Central memory CD8-positive, alpha-beta T cell (primary cell): ENCODE measurements at regions not wholly inside any gene's neighbourhood (a gene's known extent, or its start where the extent isn't known, plus 50 kb on each side); places are given as distances from the start of the nearest gene placed in this dataset.

Experiments used
- ATAC-seq: fragments of 150-1000 bp; cut with Tn5 transposase; replicated peaks from 2 replicates; pipeline ENCODE4 v1.10.0; 2022; ENCODE audit warnings: mild to moderate bottlenecking, moderate FRiP score, moderate number of reproducible peaks; ENCODE audit not compliant: poor library complexity, severe bottlenecking; ENCODE audit errors: extremely low read depth
- DNase-seq, 2 donors: peaks; one replicate each; pipeline ENCODE4 v3.0.0; 2021; ENCODE audit warnings: low spot score in 2 of 2
- H3K27ac Mint-ChIP-seq: one replicate; pipeline ENCODE4 v1.8.0; 2022; ENCODE audit warnings: low read depth, mild to moderate bottlenecking, moderate library complexity, mixed read lengths
- H3K27me3 Mint-ChIP-seq: one replicate; pipeline ENCODE4 v1.8.0; 2022; ENCODE audit warnings: mixed read lengths
- H3K36me3 Mint-ChIP-seq: one replicate; pipeline ENCODE4 v1.8.0; 2022; ENCODE audit warnings: mild to moderate bottlenecking, moderate library complexity, mixed read lengths; ENCODE audit not compliant: insufficient read depth
- H3K4me1 Mint-ChIP-seq: one replicate; pipeline ENCODE4 v1.8.0; 2022; ENCODE audit warnings: mixed read lengths
- H3K4me3 Mint-ChIP-seq: one replicate; pipeline ENCODE4 v1.8.0; 2022; ENCODE audit warnings: mild to moderate bottlenecking, moderate library complexity, mixed read lengths
- H3K9me3 Mint-ChIP-seq: one replicate; pipeline ENCODE4 v1.8.0; 2022; ENCODE audit warnings: mixed read lengths

- H3K27me3 Mint-ChIP-seq, result peaks cover 36% of the 10 kb centered on the region
- no peak overlapping the region for H3K27ac Mint-ChIP-seq
- ATAC-seq (no peak), DNase-seq (no peak)
- H3K4me1 Mint-ChIP-seq, result no peaks in the 10 kb centered on the region
- no peaks in the 10 kb centered on the region for H3K9me3 Mint-ChIP-seq
- H3K4me3 Mint-ChIP-seq, result no peak overlapping the region
- no peaks in the 10 kb centered on the region for H3K36me3 Mint-ChIP-seq
Observed at GRCh38 chr5:2179861-2180260, 297.1 kb upstream of the IRX4 start.

- DNase-seq (no peak), ATAC-seq (no peak)
- Mint-ChIP-seq H3K36me3 (no peaks in the 10 kb centered on the region), H3K4me1 (no peaks in the 10 kb centered on the region), H3K9me3 (no peaks in the 10 kb centered on the region), H3K27me3 (peaks cover 31% of the 10 kb centered on the region), H3K4me3 (no peak overlapping the region), H3K27ac (no peak overlapping the region)
Observed at GRCh38 chr5:2178528-2178927, 295.8 kb upstream of the IRX4 start.

GRCh38 chr5:2178071-2178477 is 295.3 kb upstream of the IRX4 start:
- H3K4me3 Mint-ChIP-seq, result no peak overlapping the region
- DNase-seq, result no peak
- ATAC-seq, result no peak
- no peaks in the 10 kb centered on the region for H3K9me3 Mint-ChIP-seq
- no peaks in the 10 kb centered on the region for H3K36me3 Mint-ChIP-seq
- H3K4me1 Mint-ChIP-seq, result no peaks in the 10 kb centered on the region
- H3K27ac Mint-ChIP-seq, result no peak overlapping the region
- peaks cover 31% of the 10 kb centered on the region for H3K27me3 Mint-ChIP-seq

- no peak for ATAC-seq
- DNase-seq, result no peak
- peaks cover 31% of the 10 kb centered on the region for H3K27me3 Mint-ChIP-seq
- H3K36me3 Mint-ChIP-seq, result no peaks in the 10 kb centered on the region
- H3K4me3 Mint-ChIP-seq, result no peak overlapping the region
- no peaks in the 10 kb centered on the region for H3K9me3 Mint-ChIP-seq
- H3K27ac Mint-ChIP-seq, result no peak overlapping the region
- no peaks in the 10 kb centered on the region for H3K4me1 Mint-ChIP-seq
Observed at GRCh38 chr5:2177244-2177643, 294.5 kb upstream of the IRX4 start.

GRCh38 chr5:2176581-2176980 is 293.9 kb upstream of the IRX4 start:
- ATAC-seq, result no peak

GRCh38 chr5:2175842-2176404 is 293.2 kb upstream of the IRX4 start:
- Mint-ChIP-seq H3K9me3 (no peaks in the 10 kb centered on the region), H3K36me3 (no peaks in the 10 kb centered on the region), H3K4me1 (no peaks in the 10 kb centered on the region), H3K27ac (no peak overlapping the region), H3K4me3 (no peak overlapping the region), H3K27me3 (peaks cover 21% of the 10 kb centered on the region)
- no peak for ATAC-seq
- DNase-seq, result no peak

More at GRCh38 chr5:2176581-2176980, 293.9 kb upstream of the IRX4 start:
- no peaks in the 10 kb centered on the region for H3K36me3 Mint-ChIP-seq
- H3K9me3 Mint-ChIP-seq, result no peaks in the 10 kb centered on the region
- H3K27me3 Mint-ChIP-seq, result peaks cover 26% of the 10 kb centered on the region
- no peaks in the 10 kb centered on the region for H3K4me1 Mint-ChIP-seq
- no peak overlapping the region for H3K4me3 Mint-ChIP-seq
- DNase-seq, result no peak
- no peak overlapping the region for H3K27ac Mint-ChIP-seq

GRCh38 chr5:2175041-2175440 is 292.3 kb upstream of the IRX4 start:
- ATAC-seq (no peak), DNase-seq (no peak)
- peaks cover 27% of the 10 kb centered on the region for H3K27me3 Mint-ChIP-seq
- no peaks in the 10 kb centered on the region for H3K4me1 Mint-ChIP-seq
- H3K4me3 Mint-ChIP-seq, result no peak overlapping the region
- H3K9me3 Mint-ChIP-seq, result no peaks in the 10 kb centered on the region
- H3K36me3 Mint-ChIP-seq, result no peaks in the 10 kb centered on the region
- no peak overlapping the region for H3K27ac Mint-ChIP-seq

- Mint-ChIP-seq H3K27ac (no peak overlapping the region), H3K36me3 (no peaks in the 10 kb centered on the region), H3K4me1 (no peaks in the 10 kb centered on the region), H3K4me3 (no peak overlapping the region), H3K27me3 (peaks cover 27% of the 10 kb centered on the region), H3K9me3 (no peaks in the 10 kb centered on the region)
- no peak for ATAC-seq
- no peak for DNase-seq
Observed at GRCh38 chr5:2174538-2174937, 291.8 kb upstream of the IRX4 start.

- H3K36me3 Mint-ChIP-seq, result no peaks in the 10 kb centered on the region
- no peak overlapping the region for H3K4me3 Mint-ChIP-seq
- H3K4me1 Mint-ChIP-seq, result no peaks in the 10 kb centered on the region
- ATAC-seq (no peak), DNase-seq (no peak)
- no peaks in the 10 kb centered on the region for H3K9me3 Mint-ChIP-seq
- H3K27me3 Mint-ChIP-seq, result peaks cover 40% of the 10 kb centered on the region
- H3K27ac Mint-ChIP-seq, result no peak overlapping the region
Observed at GRCh38 chr5:2173151-2173834, 290.6 kb upstream of the IRX4 start.

- H3K36me3 Mint-ChIP-seq, result no peaks in the 10 kb centered on the region
- no peak for ATAC-seq
- H3K4me1 Mint-ChIP-seq, result no peaks in the 10 kb centered on the region
- no peak overlapping the region for H3K4me3 Mint-ChIP-seq
- no peaks in the 10 kb centered on the region for H3K9me3 Mint-ChIP-seq
- H3K27ac Mint-ChIP-seq, result no peak overlapping the region
- DNase-seq, result no peak
- peaks cover 42% of the 10 kb centered on the region for H3K27me3 Mint-ChIP-seq
Observed at GRCh38 chr5:2172471-2172870, 289.7 kb upstream of the IRX4 start.

GRCh38 chr5:2170761-2171160 is 288.0 kb upstream of the IRX4 start:
- H3K9me3 Mint-ChIP-seq, result no peaks in the 10 kb centered on the region
- H3K36me3 Mint-ChIP-seq, result no peaks in the 10 kb centered on the region
- H3K27ac Mint-ChIP-seq, result no peak overlapping the region
- peaks cover 42% of the 10 kb centered on the region for H3K27me3 Mint-ChIP-seq
- H3K4me1 Mint-ChIP-seq, result no peaks in the 10 kb centered on the region
- DNase-seq (no peak), ATAC-seq (no peak)
- H3K4me3 Mint-ChIP-seq, result no peak overlapping the region

- no peaks in the 10 kb centered on the region for H3K36me3 Mint-ChIP-seq
- H3K27me3 Mint-ChIP-seq, result peaks cover 42% of the 10 kb centered on the region
- no peak for ATAC-seq
- no peak overlapping the region for H3K4me3 Mint-ChIP-seq
- no peak for DNase-seq
- H3K4me1 Mint-ChIP-seq, result no peaks in the 10 kb centered on the region
- H3K9me3 Mint-ChIP-seq, result no peaks in the 10 kb centered on the region
- H3K27ac Mint-ChIP-seq, result no peak overlapping the region
Observed at GRCh38 chr5:2169850-2170760, 287.4 kb upstream of the IRX4 start.

- ATAC-seq, result no peak
- no peaks in the 10 kb centered on the region for H3K9me3 Mint-ChIP-seq
- no peak for DNase-seq
- H3K27me3 Mint-ChIP-seq, result peaks cover 47% of the 10 kb centered on the region
- H3K4me1 Mint-ChIP-seq, result no peaks in the 10 kb centered on the region
- no peak overlapping the region for H3K4me3 Mint-ChIP-seq
- no peaks in the 10 kb centered on the region for H3K36me3 Mint-ChIP-seq
- H3K27ac Mint-ChIP-seq, result no peak overlapping the region
Observed at GRCh38 chr5:2169430-2169808, 286.7 kb upstream of the IRX4 start.
